H1 (cell line): ENCODE measurements at regions not wholly inside any gene's neighbourhood (a gene's known extent, or its start where the extent isn't known, plus 50 kb on each side); places are given as distances from the start of the nearest gene placed in this dataset.

Experiments used
- EGR1 ChIP-seq: IDR thresholded peaks from 2 replicates; pipeline ENCODE4 v1.6.1; 2011; ENCODE audit warnings: low read depth, low read length, borderline replicate concordance
- POU5F1 ChIP-seq: IDR thresholded peaks from 2 replicates; pipeline ENCODE4 v1.6.1; 2011; ENCODE audit warnings: low read depth, mild to moderate bottlenecking, low read length, moderate library complexity
- SIN3A ChIP-seq, 2 experiments: IDR thresholded peaks in 1 of 2; conservative IDR thresholded peaks in 1 of 2; 2 replicates each; pipeline ENCODE4 v1.6.1; 2011 to 2012; ENCODE audit warnings: low read length in 2 of 2, improper control_type of control experiment in 1 of 2, low read depth in 1 of 2, mild to moderate bottlenecking in 1 of 2

- TF ChIP-seq POU5F1 (no peak), SIN3A (conservative IDR thresholded peaks at IDR 0.05 in 1 of 2, IDR thresholded peaks at IDR 0.05 in 1 of 2; ENCODE audit: low read depth in 1 of 2, low read length in 2 of 2) (no peak), EGR1 (no peak)
Measured at GRCh38 chr3:106848099-106848498, 529.1 kb upstream of the CCDC54 start (continued).
